ENCODE measurements at regions not wholly inside any gene's neighbourhood (a gene's known extent, or its start where the extent isn't known, plus 50 kb on each side); places are given as distances from the start of the nearest gene placed in this dataset.
A peak's percentile ranks its signal among the peaks of the same experiment; 100 is the strongest.

DNA sequence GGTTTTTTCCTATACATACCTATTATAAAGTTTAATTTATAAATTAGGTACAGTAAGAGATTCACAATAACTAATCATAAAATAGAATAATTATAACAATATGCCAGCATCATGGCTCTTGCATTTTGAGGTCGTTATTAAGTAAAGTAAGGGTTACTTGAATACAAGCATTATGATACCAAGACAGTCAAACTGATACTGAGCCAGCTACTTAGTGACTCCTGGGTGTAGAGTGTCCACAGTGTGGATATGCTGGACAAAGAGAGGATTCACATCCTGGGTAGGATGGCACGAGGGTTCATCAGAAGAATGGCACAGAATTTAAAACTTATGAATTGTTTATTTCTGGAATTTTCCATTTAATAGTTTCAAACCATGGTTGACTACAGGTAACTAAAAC lies 157.2 kb upstream of the IL12A start:
- peaks cover 0 to 3% (median 0%) of the 10 kb centered on the region in 7 donors for H3K4me1 Mint-ChIP-seq
- no peak overlapping the region for H3K27ac ChIP-seq (ENCODE audit: low read depth, low read length)
- POLR2A ChIA-PET: no interaction called here
- H3K27me3 Mint-ChIP-seq: peaks cover 0 to 7% (median 4%) of the 10 kb centered on the region in 5 donors
- ATAC-seq (no peak), DNase-seq (no peak)
- no peaks in the 10 kb centered on the region for H3K27me3 ChIP-seq (ENCODE audit: control insufficient read depth in 2 of 2, insufficient read depth in 2 of 2, low read length in 2 of 2)
- intact Hi-C loops (cut with micrococcal nuclease): no loop called here
- H3K9me3 ChIP-seq (ENCODE audit: control insufficient read depth in 2 of 3, low read length in 3 of 3): no peaks in the 10 kb centered on the region
- no peaks in the 10 kb centered on the region for H3K36me3 Mint-ChIP-seq
- no peaks in the 10 kb centered on the region for H3K36me3 ChIP-seq (ENCODE audit: control insufficient read depth in 2 of 3, insufficient read depth in 3 of 3, low read length in 3 of 3)
- H3K4me3 Mint-ChIP-seq: no peak overlapping the region
- H3K27ac Mint-ChIP-seq: no peak overlapping the region
- peaks cover 0 to 3% of the 10 kb centered on the region in 2 donors for H3K4me1 ChIP-seq (ENCODE audit: control insufficient read depth in 2 of 2, insufficient read depth in 2 of 2, low read length in 2 of 2)
- H3K4me3 ChIP-seq (ENCODE audit: low read length): no peak overlapping the region
- no peaks in the 10 kb centered on the region for H3K9me3 Mint-ChIP-seq
- CTCF ChIA-PET: interaction anchor here (0.7 kb wide), 1 partner anchor 1122 kb away, joined by 3 read pairs; no protein-coding TSS in a partner anchor

DNA sequence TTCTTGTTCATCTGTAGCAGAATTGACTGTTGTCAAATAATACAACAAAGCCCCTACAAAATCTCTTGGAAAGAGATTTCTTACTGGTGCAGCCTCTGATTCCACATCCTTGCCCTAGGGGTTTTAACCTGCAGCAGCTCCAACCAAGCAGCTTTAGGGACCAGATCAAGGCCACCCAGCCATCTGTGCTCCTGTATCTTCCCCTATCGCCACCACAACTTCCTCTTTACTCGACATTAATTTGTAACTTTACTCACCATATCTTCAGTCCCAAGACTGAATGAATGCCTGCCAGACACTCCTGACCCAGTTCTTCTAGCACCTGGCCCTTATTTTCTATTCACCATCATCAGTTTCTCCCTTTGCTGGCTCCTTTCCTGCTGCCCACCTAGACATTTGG lies 156.6 kb upstream of the IL12A start:
- Mint-ChIP-seq H3K36me3 (no peaks in the 10 kb centered on the region), H3K4me3 (no peak overlapping the region), H3K27ac (no peak overlapping the region), H3K27me3 (peaks cover 0 to 7% (median 4%) of the 10 kb centered on the region in 5 donors), H3K9me3 (no peaks in the 10 kb centered on the region), H3K4me1 (peaks cover 0 to 3% (median 0%) of the 10 kb centered on the region in 7 donors)
- ATAC-seq: peak; percentile 62
- no peak for DNase-seq
- Histone ChIP-seq H3K4me3 (ENCODE audit: low read length) (no peak overlapping the region), H3K4me1 (ENCODE audit: control insufficient read depth in 2 of 2, insufficient read depth in 2 of 2, low read length in 2 of 2) (peaks cover 0 to 3% of the 10 kb centered on the region in 2 donors), H3K9me3 (ENCODE audit: control insufficient read depth in 2 of 3, low read length in 3 of 3) (no peaks in the 10 kb centered on the region), H3K27ac (ENCODE audit: low read depth, low read length) (no peak overlapping the region), H3K36me3 (ENCODE audit: control insufficient read depth in 2 of 3, insufficient read depth in 3 of 3, low read length in 3 of 3) (no peaks in the 10 kb centered on the region), H3K27me3 (ENCODE audit: control insufficient read depth in 2 of 2, insufficient read depth in 2 of 2, low read length in 2 of 2) (no peaks in the 10 kb centered on the region)
- CTCF ChIA-PET: interaction anchor here (0.7 kb wide), 1 partner anchor 1123 kb away, joined by 3 read pairs; no protein-coding TSS in a partner anchor
- intact Hi-C loops (cut with micrococcal nuclease): no loop called here
- POLR2A ChIA-PET: no interaction called here

- Mint-ChIP-seq H3K36me3 (no peaks in the 10 kb centered on the region), H3K27me3 (peaks cover 1 to 22% (median 13%) of the 10 kb centered on the region in 5 donors), H3K4me3 (no peak overlapping the region), H3K4me1 (peaks cover 0 to 3% (median 1%) of the 10 kb centered on the region in 7 donors), H3K9me3 (no peaks in the 10 kb centered on the region), H3K27ac (no peak overlapping the region)
- Histone ChIP-seq H3K27me3 (ENCODE audit: control insufficient read depth in 2 of 2, insufficient read depth in 2 of 2, low read length in 2 of 2) (no peaks in the 10 kb centered on the region), H3K36me3 (ENCODE audit: control insufficient read depth in 2 of 3, insufficient read depth in 3 of 3, low read length in 3 of 3) (no peaks in the 10 kb centered on the region), H3K4me1 (ENCODE audit: control insufficient read depth in 2 of 2, insufficient read depth in 2 of 2, low read length in 2 of 2) (no peaks in the 10 kb centered on the region), H3K4me3 (ENCODE audit: low read length) (no peak overlapping the region), H3K27ac (ENCODE audit: low read depth, low read length) (no peak overlapping the region), H3K9me3 (ENCODE audit: control insufficient read depth in 2 of 3, low read length in 3 of 3) (no peaks in the 10 kb centered on the region)
- no peak for ATAC-seq
- intact Hi-C loops (cut with micrococcal nuclease): no loop called here
- ChIA-PET POLR2A (no interaction called here), CTCF (no interaction called here)
- DNase-seq: no peak
Observed at GRCh38 chr3:159835126-159835525, 153.5 kb upstream of the IL12A start.

GRCh38 chr3:159837725-159838124 lies 150.9 kb upstream of the IL12A start:
- Mint-ChIP-seq H3K36me3 (no peaks in the 10 kb centered on the region), H3K27me3 (peaks cover 9 to 40% (median 24%) of the 10 kb centered on the region in 5 donors), H3K9me3 (no peaks in the 10 kb centered on the region), H3K4me3 (no peak overlapping the region), H3K27ac (no peak overlapping the region), H3K4me1 (peaks cover 0 to 6% (median 4%) of the 10 kb centered on the region in 7 donors)
- Histone ChIP-seq H3K4me3 (ENCODE audit: low read length) (no peak overlapping the region), H3K27me3 (ENCODE audit: control insufficient read depth in 2 of 2, insufficient read depth in 2 of 2, low read length in 2 of 2) (no peaks in the 10 kb centered on the region), H3K27ac (ENCODE audit: low read depth, low read length) (no peak overlapping the region), H3K36me3 (ENCODE audit: control insufficient read depth in 2 of 3, insufficient read depth in 3 of 3, low read length in 3 of 3) (no peaks in the 10 kb centered on the region), H3K9me3 (ENCODE audit: control insufficient read depth in 2 of 3, low read length in 3 of 3) (no peaks in the 10 kb centered on the region), H3K4me1 (ENCODE audit: control insufficient read depth in 2 of 2, insufficient read depth in 2 of 2, low read length in 2 of 2) (no peaks in the 10 kb centered on the region)
- intact Hi-C loops (cut with micrococcal nuclease): no loop called here
- POLR2A ChIA-PET: no interaction called here
- ATAC-seq (no peak), DNase-seq (no peak)
- CTCF ChIA-PET: no interaction called here

GRCh38 chr3:159838938-159839337 lies 149.7 kb upstream of the IL12A start:
- POLR2A ChIA-PET: no interaction called here
- no peaks in the 10 kb centered on the region for H3K9me3 ChIP-seq (ENCODE audit: control insufficient read depth in 2 of 3, low read length in 3 of 3)
- no peak for ATAC-seq
- CTCF ChIA-PET: no interaction called here
- intact Hi-C loops (cut with micrococcal nuclease): no loop called here
- no peaks in the 10 kb centered on the region for H3K9me3 Mint-ChIP-seq
- H3K27ac Mint-ChIP-seq: no peak overlapping the region
- peaks cover 13 to 48% (median 27%) of the 10 kb centered on the region in 5 donors for H3K27me3 Mint-ChIP-seq
- H3K36me3 Mint-ChIP-seq: no peaks in the 10 kb centered on the region
- no peak overlapping the region for H3K4me3 Mint-ChIP-seq
- no peak for DNase-seq
- no peak overlapping the region for H3K27ac ChIP-seq (ENCODE audit: low read depth, low read length)
- no peak overlapping the region for H3K4me3 ChIP-seq (ENCODE audit: low read length)
- no peaks in the 10 kb centered on the region for H3K27me3 ChIP-seq (ENCODE audit: control insufficient read depth in 2 of 2, insufficient read depth in 2 of 2, low read length in 2 of 2)
- no peaks in the 10 kb centered on the region for H3K36me3 ChIP-seq (ENCODE audit: control insufficient read depth in 2 of 3, insufficient read depth in 3 of 3, low read length in 3 of 3)
- peaks cover 0 to 6% (median 4%) of the 10 kb centered on the region in 7 donors for H3K4me1 Mint-ChIP-seq
- no peaks in the 10 kb centered on the region for H3K4me1 ChIP-seq (ENCODE audit: control insufficient read depth in 2 of 2, insufficient read depth in 2 of 2, low read length in 2 of 2)

DNA sequence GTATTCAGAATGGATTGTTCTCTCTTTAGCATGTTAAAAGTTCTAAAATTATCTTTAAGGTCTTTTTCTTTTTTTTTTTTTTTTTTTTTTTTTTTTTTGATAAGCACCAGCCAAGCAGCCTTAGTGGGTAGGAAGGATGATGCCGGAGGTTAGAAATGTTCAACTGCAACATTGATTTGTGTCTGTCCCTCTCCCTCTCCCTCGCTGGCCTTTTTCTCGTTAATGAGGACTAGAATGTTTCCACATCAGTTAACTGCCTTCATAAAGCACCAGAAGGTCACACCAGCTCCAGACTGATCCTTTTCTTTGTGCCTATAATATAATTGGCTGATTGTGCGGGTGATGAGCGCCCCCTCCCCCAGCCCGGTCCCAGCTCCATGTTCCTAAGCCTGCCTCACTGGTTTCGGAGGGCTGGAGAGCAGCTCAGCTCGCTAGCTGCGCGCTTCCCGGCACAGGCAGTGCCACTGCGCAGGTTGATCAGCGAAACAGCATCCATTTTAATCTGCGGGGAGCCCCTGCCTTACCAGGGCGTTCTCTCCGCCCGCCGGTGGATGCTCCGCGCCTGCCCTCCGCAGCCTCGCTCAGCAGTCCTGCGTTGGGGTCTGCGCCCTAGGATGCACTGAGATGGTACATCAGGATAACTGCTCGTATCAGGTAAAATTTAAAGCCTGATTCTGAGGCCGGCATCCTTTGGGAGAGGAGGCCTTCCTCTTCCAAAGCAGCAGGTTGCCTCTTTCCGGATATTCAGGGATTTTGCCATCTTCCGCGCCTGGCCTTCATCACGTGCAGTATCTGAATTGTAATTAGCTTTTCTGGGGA lies 148.9 kb upstream of the IL12A start, which contains the start of gene SCHIP1:
TSS of gene SCHIP1 (plus strand) at position 301 of the 819 bp plus-strand sequence.
- Histone ChIP-seq H3K27ac (ENCODE audit: low read depth, low read length) (no peak within 1 kb of the TSS), H3K4me3 (ENCODE audit: low read length) (no peak within 1 kb of the TSS), H3K36me3 (ENCODE audit: control insufficient read depth in 2 of 3, insufficient read depth in 3 of 3, low read length in 3 of 3) (no peaks in the 10 kb centered on the region), H3K4me1 (ENCODE audit: control insufficient read depth in 2 of 2, insufficient read depth in 2 of 2, low read length in 2 of 2) (no peaks in the 10 kb centered on the region), H3K27me3 (ENCODE audit: control insufficient read depth in 2 of 2, insufficient read depth in 2 of 2, low read length in 2 of 2) (no peaks in the 10 kb centered on the region), H3K9me3 (ENCODE audit: control insufficient read depth in 2 of 3, low read length in 3 of 3) (no peaks in the 10 kb centered on the region)
- no peaks in the 10 kb centered on the region for H3K9me3 Mint-ChIP-seq
- intact Hi-C loops (cut with micrococcal nuclease): no loop called here
- CTCF ChIA-PET: no interaction called here
- no peaks in the 10 kb centered on the region for H3K36me3 Mint-ChIP-seq
- peak within 1 kb of the TSS in 7 of 10 donors; percentile 10 to 77 (median 48) for H3K4me3 Mint-ChIP-seq
- POLR2A ChIA-PET: no interaction called here
- H3K27me3 Mint-ChIP-seq: peaks cover 15 to 54% (median 28%) of the 10 kb centered on the region in 5 donors
- H3K4me1 Mint-ChIP-seq: peaks cover 0 to 6% (median 4%) of the 10 kb centered on the region in 7 donors
- no peak within 1 kb of the TSS for H3K27ac Mint-ChIP-seq
- DNase-seq (peak in 1 of 9 donors; percentile 6), ATAC-seq (peak; percentile 58)
